GM23248 (cell line): ENCODE measurements at regions not wholly inside any gene's neighbourhood (a gene's known extent, or its start where the extent isn't known, plus 50 kb on each side); places are given as distances from the start of the nearest gene placed in this dataset.

Source experiments
- EZH2 ChIP-seq: fragments of 200-600 bp; sonication (generic); IDR thresholded peaks from 2 replicates; pipeline ENCODE4 v1.6.1; 2018; ENCODE audit warnings: antibody characterized with exemption, mild to moderate bottlenecking; ENCODE audit not compliant: insufficient read depth, poor library complexity, severe bottlenecking
- EZH2phosphoT487 ChIP-seq: fragments of 200-600 bp; sonication (generic); IDR thresholded peaks from 2 replicates; pipeline ENCODE4 v1.6.1; 2018; ENCODE audit warnings: antibody characterized with exemption, moderate library complexity, mild to moderate bottlenecking, low read depth; ENCODE audit not compliant: insufficient read depth

DNA sequence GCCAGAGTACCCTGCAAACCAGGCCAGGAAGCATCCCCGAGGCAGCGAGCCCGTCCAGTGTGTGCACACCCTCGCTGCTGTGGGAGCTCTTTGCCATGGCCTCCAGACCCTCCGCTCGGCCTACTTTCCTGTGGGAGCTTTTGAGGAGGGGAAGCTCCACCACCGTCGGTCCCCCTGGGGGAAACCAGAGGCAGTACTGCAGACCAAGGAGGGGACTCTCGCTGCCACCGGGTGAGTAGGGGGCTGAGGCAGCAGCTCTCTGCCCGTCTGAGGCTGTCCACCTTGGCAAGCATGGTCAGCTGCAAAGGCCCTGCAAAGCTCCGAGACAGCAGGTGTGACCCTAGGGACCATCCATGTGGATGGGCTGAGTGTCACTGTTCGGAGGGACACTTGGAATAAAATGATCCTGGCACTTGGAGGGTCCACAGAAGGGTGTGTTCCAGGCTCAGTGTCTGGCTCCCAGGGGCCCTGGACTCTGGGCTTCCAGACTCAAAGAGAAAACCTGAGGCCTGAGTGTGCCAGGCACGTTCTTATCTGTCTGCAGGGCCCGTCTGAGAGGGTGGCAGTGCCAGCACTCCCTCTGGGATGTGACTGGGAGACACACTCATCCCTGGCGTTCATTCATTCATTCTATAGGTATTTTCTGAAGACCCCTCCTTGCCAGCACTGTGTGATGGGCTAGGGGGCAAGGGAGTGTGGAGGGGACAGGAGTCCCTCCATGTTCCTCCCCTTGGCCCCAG, 282.8 kb upstream of the HS6ST1 start:
- no peak for TF ChIP-seq EZH2
- no peak for TF ChIP-seq EZH2phosphoT487
